GM23338 (cell line): ENCODE measurements at regions not wholly inside any gene's neighbourhood (a gene's known extent, or its start where the extent isn't known, plus 50 kb on each side); places are given as distances from the start of the nearest gene placed in this dataset.

Source experiments
- ATAC-seq: fragments of 200-7000 bp; cut with Tn5 transposase; 3 replicates; pipeline ENCODE4 v1.9.1; 2020
- DNase-seq: peaks from one replicate; pipeline ENCODE4 v3.0.0-alpha.2; 2015; ENCODE audit warnings: low spot score
- H2AFZ ChIP-seq: fragments of 200-600 bp; sonication (generic); 2 replicates; pipeline ENCODE4 v1.8.0; 2016; ENCODE audit warnings: antibody characterized with exemption, mild to moderate bottlenecking, moderate library complexity
- H3F3A ChIP-seq: fragments of 200-600 bp; sonication (generic); replicated peaks from 2 replicates; pipeline ENCODE4 v1.8.0; 2017; ENCODE audit warnings: antibody characterized with exemption, mixed run types, low read depth
- H3K27ac ChIP-seq: fragments of 200-600 bp; sonication (generic); 2 replicates; pipeline ENCODE4 v1.6.1; 2016; ENCODE audit warnings: low read depth
- H3K27me3 ChIP-seq: fragments of 200-600 bp; sonication (generic); 2 replicates; pipeline ENCODE4 v1.8.0; 2016; ENCODE audit warnings: mild to moderate bottlenecking, mixed run types, moderate library complexity; ENCODE audit not compliant: insufficient read depth
- H3K36me3 ChIP-seq: fragments of 200-600 bp; sonication (generic); 2 replicates; pipeline ENCODE4 v1.8.0; 2016; ENCODE audit warnings: mild to moderate bottlenecking; ENCODE audit not compliant: insufficient read depth
- H3K4me1 ChIP-seq: fragments of 200-600 bp; sonication (generic); 2 replicates; pipeline ENCODE4 v1.8.0; 2016; ENCODE audit warnings: mild to moderate bottlenecking, moderate library complexity; ENCODE audit not compliant: insufficient read depth
- H3K4me2 ChIP-seq: fragments of 200-600 bp; sonication (generic); 2 replicates; pipeline ENCODE4 v1.7.1; 2017; ENCODE audit warnings: mixed run types
- H3K4me3 ChIP-seq: fragments of 200-600 bp; sonication (generic); 2 replicates; pipeline ENCODE4 v1.6.1; 2016; ENCODE audit warnings: mixed run types
- H3K79me2 ChIP-seq: fragments of 200-600 bp; sonication (generic); replicated peaks from 2 replicates; pipeline ENCODE4 v1.8.0; 2017; ENCODE audit warnings: mild to moderate bottlenecking; ENCODE audit not compliant: insufficient read depth
- H3K9me2 ChIP-seq: fragments of 200-600 bp; sonication (generic); 2 replicates; pipeline ENCODE4 v1.8.0; 2017; ENCODE audit not compliant: insufficient read depth
- H4K20me1 ChIP-seq: fragments of 200-600 bp; sonication (generic); replicated peaks from 2 replicates; pipeline ENCODE4 v1.8.0; 2017; ENCODE audit warnings: mild to moderate bottlenecking; ENCODE audit not compliant: insufficient read depth
- H3K27ac Mint-ChIP-seq: 2 replicates; pipeline ENCODE4 v1.8.0; 2020; ENCODE audit warnings: inconsistent platforms, mild to moderate bottlenecking, moderate library complexity, mixed read lengths
- H3K27me3 Mint-ChIP-seq: 3 replicates; pipeline ENCODE4 v1.8.0; 2022; ENCODE audit warnings: low read depth, mild to moderate bottlenecking, moderate library complexity, mixed read lengths, inconsistent platforms; ENCODE audit not compliant: insufficient read depth, poor library complexity
- H3K36me3 Mint-ChIP-seq: 3 replicates; pipeline ENCODE4 v1.8.0; 2021; ENCODE audit warnings: low read depth, mild to moderate bottlenecking, inconsistent platforms, moderate library complexity, mixed read lengths
- H3K4me1 Mint-ChIP-seq: 3 replicates; pipeline ENCODE4 v1.8.0; 2020; ENCODE audit warnings: mild to moderate bottlenecking, inconsistent platforms, mixed read lengths
- H3K4me3 Mint-ChIP-seq: 3 replicates; pipeline ENCODE4 v1.8.0; 2021; ENCODE audit warnings: moderate library complexity, mild to moderate bottlenecking, inconsistent platforms, mixed read lengths
- H3K9me3 Mint-ChIP-seq: 3 replicates; pipeline ENCODE4 v1.8.0; 2020; ENCODE audit warnings: moderate library complexity, mild to moderate bottlenecking, inconsistent platforms, mixed read lengths
- CREB1 ChIP-seq: fragments of 250-450 bp; sonication (Bioruptor Pico); IDR thresholded peaks from 2 replicates; pipeline ENCODE4 v1.5.0; 2020; ENCODE audit warnings: low read depth, mild to moderate bottlenecking, moderate library complexity
- CTCF ChIP-seq, 2 experiments: fragments of 200-600 bp in 1 of 2; sonication (generic) in 1 of 2; conservative IDR thresholded peaks; 2 replicates each; pipeline versions ENCODE4 v1.5.1 to v1.6.1; 2016 to 2017; ENCODE audit warnings: antibody characterized with exemption in 2 of 2, low read depth in 2 of 2, mild to moderate bottlenecking in 2 of 2, moderate library complexity in 1 of 2
- ETS1 ChIP-seq: IDR thresholded peaks from 2 replicates; pipeline ENCODE4 v1.6.1; 2016; ENCODE audit warnings: antibody characterized with exemption
- EZH2 ChIP-seq: fragments of 200-600 bp; sonication (generic); IDR thresholded peaks from one replicate; pipeline ENCODE4 v1.8.0; 2017; ENCODE audit warnings: antibody characterized with exemption, mild to moderate bottlenecking, low read depth; ENCODE audit not compliant: unreplicated experiment
- EZH2phosphoT487 ChIP-seq: fragments of 200-600 bp; sonication (generic); IDR thresholded peaks from one replicate; pipeline ENCODE4 v1.8.1; 2018; ENCODE audit warnings: antibody characterized with exemption; ENCODE audit not compliant: unreplicated experiment
- NANOG ChIP-seq: IDR thresholded peaks from 2 replicates; pipeline ENCODE4 v1.6.1; 2016; ENCODE audit warnings: antibody characterized with exemption, borderline replicate concordance
- REST ChIP-seq: IDR thresholded peaks from one replicate; pipeline ENCODE4 v1.6.1; 2018; ENCODE audit warnings: antibody characterized with exemption; ENCODE audit not compliant: unreplicated experiment
- STAT1 ChIP-seq: IDR thresholded peaks from one replicate; pipeline ENCODE4 v1.6.1; 2016; ENCODE audit warnings: antibody characterized with exemption; ENCODE audit not compliant: unreplicated experiment
- ZNF114 ChIP-seq: fragments of 250-450 bp; sonication (Bioruptor Pico); IDR thresholded peaks from 2 replicates; pipeline ENCODE4 v1.5.0; 2020; ENCODE audit warnings: mild to moderate bottlenecking, moderate library complexity
- ZNF331 ChIP-seq: fragments of 250-450 bp; sonication (Bioruptor Pico); IDR thresholded peaks from 2 replicates; pipeline ENCODE4 v1.5.0; 2020; ENCODE audit warnings: low read depth, mild to moderate bottlenecking, moderate library complexity

- Histone ChIP-seq H2AFZ (peak overlapping the region; percentile 98), H3K4me2 (peak overlapping the region; percentile 95), H3K36me3 (no peaks in the 10 kb centered on the region), H3F3A (no peaks in the 10 kb centered on the region; the same call in 1 of the 2 replicates), H4K20me1 (no peaks in the 10 kb centered on the region), H3K4me1 (peaks cover 13% of the 10 kb centered on the region; the same call in 1 of the 2 replicates), H3K79me2 (no peaks in the 10 kb centered on the region), H3K4me3 (peak overlapping the region; percentile 73), H3K9me2 (0 out of 2 replicates have a peak, but pooled peaks cover 4% of the 10 kb centered on the region), H3K27ac (no peak overlapping the region), H3K27me3 (peaks cover 21% of the 10 kb centered on the region; the same call in 1 of the 2 replicates)
- Mint-ChIP-seq H3K27ac (no peak overlapping the region), H3K36me3 (no peaks in the 10 kb centered on the region), H3K4me1 (peaks cover 23% of the 10 kb centered on the region), H3K4me3 (peak overlapping the region; percentile 70), H3K27me3 (peaks cover 19% of the 10 kb centered on the region), H3K9me3 (no peaks in the 10 kb centered on the region)
- peak; percentile 33 for DNase-seq
- ATAC-seq: peak; percentile 41
- TF ChIP-seq CREB1 (no peak), NANOG (no peak), REST (no peak), STAT1 (no peak), EZH2phosphoT487 (no peak), CTCF (conservative IDR thresholded peaks at IDR 0.05; ENCODE audit: low read depth in 2 of 2) (no peak), ZNF331 (CRISPR knock-in tag) (no peak), ETS1 (no peak), ZNF114 (CRISPR knock-in tag) (no peak), EZH2 (no peak)
Measured at GRCh38 chr13:27007166-27007565, 164.4 kb downstream of the USP12 start.
